ENCODE measurements at regions not wholly inside any gene's neighbourhood (a gene's known extent, or its start where the extent isn't known, plus 50 kb on each side); places are given as distances from the start of the nearest gene placed in this dataset.

GRCh38 chr14:81931828-81932227, 398.2 kb upstream of the SEL1L start:
- Histone ChIP-seq H3K36me3 (ENCODE audit: control insufficient read depth, insufficient read depth, low read length, severe bottlenecking) (no peaks in the 10 kb centered on the region), H3K4me3 (ENCODE audit: low read length) (no peak overlapping the region), H3K27me3 (replicated peaks; ENCODE audit: control insufficient read depth, insufficient read depth, low read length) (no peaks in the 10 kb centered on the region), H3K9me3 (ENCODE audit: control insufficient read depth, low read length) (no peaks in the 10 kb centered on the region), H3K9ac (ENCODE audit: low read length) (no peak overlapping the region), H3K4me1 (ENCODE audit: control insufficient read depth, insufficient read depth, low read length) (no peaks in the 10 kb centered on the region)
- DNase-seq (ENCODE audit: low read depth): no peak

DNA sequence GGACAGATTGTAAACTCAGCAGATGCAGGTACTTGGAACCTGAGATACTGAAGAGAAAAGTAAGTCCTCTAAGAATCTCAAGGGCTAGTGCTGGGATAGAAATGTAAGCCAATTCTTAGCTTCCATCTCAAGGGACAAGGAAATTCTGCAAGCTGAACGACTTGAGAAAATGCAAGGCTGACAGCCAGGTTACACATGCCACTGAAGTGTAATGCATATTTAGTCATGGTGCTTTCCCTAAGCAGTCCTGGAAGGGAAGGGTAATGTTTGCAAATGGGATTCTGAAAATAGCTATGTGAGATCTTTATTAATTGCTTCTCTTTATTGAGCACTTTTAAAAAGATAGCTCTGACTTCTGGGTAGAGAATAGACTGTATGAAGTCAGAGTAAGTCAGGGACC, 402.7 kb upstream of the SEL1L start:
- no peak for DNase-seq (ENCODE audit: low read depth)
- Histone ChIP-seq H3K36me3 (ENCODE audit: control insufficient read depth, insufficient read depth, low read length, severe bottlenecking) (no peaks in the 10 kb centered on the region), H3K27me3 (replicated peaks; ENCODE audit: control insufficient read depth, insufficient read depth, low read length) (no peaks in the 10 kb centered on the region), H3K4me1 (ENCODE audit: control insufficient read depth, insufficient read depth, low read length) (no peaks in the 10 kb centered on the region), H3K9ac (ENCODE audit: low read length) (no peak overlapping the region), H3K4me3 (ENCODE audit: low read length) (no peak overlapping the region), H3K9me3 (ENCODE audit: control insufficient read depth, low read length) (no peaks in the 10 kb centered on the region)

- Histone ChIP-seq H3K9ac (ENCODE audit: low read length) (no peak overlapping the region), H3K4me3 (ENCODE audit: low read length) (no peak overlapping the region), H3K27me3 (replicated peaks; ENCODE audit: control insufficient read depth, insufficient read depth, low read length) (no peaks in the 10 kb centered on the region), H3K36me3 (ENCODE audit: control insufficient read depth, insufficient read depth, low read length, severe bottlenecking) (no peaks in the 10 kb centered on the region), H3K9me3 (ENCODE audit: control insufficient read depth, low read length) (no peaks in the 10 kb centered on the region), H3K4me1 (ENCODE audit: control insufficient read depth, insufficient read depth, low read length) (no peaks in the 10 kb centered on the region)
- no peak for DNase-seq (ENCODE audit: low read depth)
These were observed 403.2 kb upstream of the SEL1L start for GRCh38 chr14:81936902-81937301.

- DNase-seq (ENCODE audit: low read depth): no peak
- Histone ChIP-seq H3K4me1 (ENCODE audit: control insufficient read depth, insufficient read depth, low read length) (no peaks in the 10 kb centered on the region), H3K9ac (ENCODE audit: low read length) (no peak overlapping the region), H3K4me3 (ENCODE audit: low read length) (no peak overlapping the region), H3K27me3 (replicated peaks; ENCODE audit: control insufficient read depth, insufficient read depth, low read length) (no peaks in the 10 kb centered on the region), H3K36me3 (ENCODE audit: control insufficient read depth, insufficient read depth, low read length, severe bottlenecking) (no peaks in the 10 kb centered on the region), H3K9me3 (ENCODE audit: control insufficient read depth, low read length) (no peaks in the 10 kb centered on the region)
These were observed 404.7 kb upstream of the SEL1L start for GRCh38 chr14:81938341-81938740.

DNA sequence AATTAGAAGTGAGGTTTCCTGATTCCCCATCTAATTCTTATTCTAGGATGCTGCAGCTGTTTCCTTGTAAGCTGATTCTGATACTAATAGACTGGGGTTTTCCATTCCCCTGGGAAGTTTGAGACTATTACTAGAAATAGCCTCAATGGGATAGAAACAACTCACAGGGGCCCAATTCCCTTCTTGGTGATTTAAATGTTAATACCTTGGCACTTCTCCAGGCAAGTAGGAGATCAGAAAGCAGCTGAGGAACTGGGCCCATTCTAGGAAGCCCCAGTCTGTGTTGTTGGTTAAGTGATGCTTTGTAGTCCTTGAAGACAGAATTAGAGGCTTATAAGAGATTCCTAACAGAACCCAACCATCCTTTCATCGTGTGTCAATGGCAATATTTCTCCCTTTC, 407.0 kb upstream of the SEL1L start:
- Histone ChIP-seq H3K4me3 (ENCODE audit: low read length) (no peak overlapping the region), H3K4me1 (ENCODE audit: control insufficient read depth, insufficient read depth, low read length) (no peaks in the 10 kb centered on the region), H3K36me3 (ENCODE audit: control insufficient read depth, insufficient read depth, low read length, severe bottlenecking) (no peaks in the 10 kb centered on the region), H3K27me3 (replicated peaks; ENCODE audit: control insufficient read depth, insufficient read depth, low read length) (no peaks in the 10 kb centered on the region), H3K9ac (ENCODE audit: low read length) (no peak overlapping the region), H3K9me3 (ENCODE audit: control insufficient read depth, low read length) (no peaks in the 10 kb centered on the region)
- no peak for DNase-seq (ENCODE audit: low read depth)

GRCh38 chr14:81942071-81942470, 408.4 kb upstream of the SEL1L start:
- no peaks in the 10 kb centered on the region for H3K27me3 ChIP-seq (replicated peaks; ENCODE audit: control insufficient read depth, insufficient read depth, low read length)
- H3K4me1 ChIP-seq (ENCODE audit: control insufficient read depth, insufficient read depth, low read length): no peaks in the 10 kb centered on the region
- H3K9me3 ChIP-seq (ENCODE audit: control insufficient read depth, low read length): no peaks in the 10 kb centered on the region
- no peak overlapping the region for H3K9ac ChIP-seq (ENCODE audit: low read length)
- no peak overlapping the region for H3K4me3 ChIP-seq (ENCODE audit: low read length)
- H3K36me3 ChIP-seq (ENCODE audit: control insufficient read depth, insufficient read depth, low read length, severe bottlenecking): no peaks in the 10 kb centered on the region
- no peak for DNase-seq (ENCODE audit: low read depth)

DNA sequence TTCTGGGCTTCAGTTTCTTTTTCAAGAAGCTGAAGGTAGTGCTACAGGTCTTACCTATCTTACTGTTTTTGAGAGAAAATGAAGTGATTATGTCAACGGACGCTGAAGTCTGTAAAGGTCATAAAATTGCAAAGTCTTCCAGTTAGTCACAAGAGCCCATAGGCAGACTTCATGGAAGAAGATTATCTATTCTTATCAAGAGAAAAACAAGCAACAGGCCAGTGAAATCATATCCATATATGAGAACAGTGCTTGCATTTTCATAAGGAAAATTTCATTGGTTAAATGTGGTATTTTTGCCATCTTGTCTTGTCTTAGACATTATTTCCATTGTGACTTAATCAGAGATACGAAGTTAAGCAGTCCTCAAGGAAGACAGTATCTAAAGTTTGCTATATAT, 412.7 kb upstream of the SEL1L start:
- no peak overlapping the region for H3K9ac ChIP-seq (ENCODE audit: low read length)
- H3K27me3 ChIP-seq (replicated peaks; ENCODE audit: control insufficient read depth, insufficient read depth, low read length): no peaks in the 10 kb centered on the region
- no peaks in the 10 kb centered on the region for H3K9me3 ChIP-seq (ENCODE audit: control insufficient read depth, low read length)
- H3K36me3 ChIP-seq (ENCODE audit: control insufficient read depth, insufficient read depth, low read length, severe bottlenecking): no peaks in the 10 kb centered on the region
- DNase-seq (ENCODE audit: low read depth): no peak
- no peak overlapping the region for H3K4me3 ChIP-seq (ENCODE audit: low read length)
- no peaks in the 10 kb centered on the region for H3K4me1 ChIP-seq (ENCODE audit: control insufficient read depth, insufficient read depth, low read length)

GRCh38 chr14:81946834-81947798, 413.5 kb upstream of the SEL1L start:
- DNase-seq (ENCODE audit: low read depth): no peak
- no peaks in the 10 kb centered on the region for H3K4me1 ChIP-seq (ENCODE audit: control insufficient read depth, insufficient read depth, low read length)
- H3K4me3 ChIP-seq (ENCODE audit: low read length): no peak overlapping the region
- no peaks in the 10 kb centered on the region for H3K27me3 ChIP-seq (replicated peaks; ENCODE audit: control insufficient read depth, insufficient read depth, low read length)
- no peaks in the 10 kb centered on the region for H3K36me3 ChIP-seq (ENCODE audit: control insufficient read depth, insufficient read depth, low read length, severe bottlenecking)
- H3K9me3 ChIP-seq (ENCODE audit: control insufficient read depth, low read length): no peaks in the 10 kb centered on the region
- H3K9ac ChIP-seq (ENCODE audit: low read length): no peak overlapping the region

DNA sequence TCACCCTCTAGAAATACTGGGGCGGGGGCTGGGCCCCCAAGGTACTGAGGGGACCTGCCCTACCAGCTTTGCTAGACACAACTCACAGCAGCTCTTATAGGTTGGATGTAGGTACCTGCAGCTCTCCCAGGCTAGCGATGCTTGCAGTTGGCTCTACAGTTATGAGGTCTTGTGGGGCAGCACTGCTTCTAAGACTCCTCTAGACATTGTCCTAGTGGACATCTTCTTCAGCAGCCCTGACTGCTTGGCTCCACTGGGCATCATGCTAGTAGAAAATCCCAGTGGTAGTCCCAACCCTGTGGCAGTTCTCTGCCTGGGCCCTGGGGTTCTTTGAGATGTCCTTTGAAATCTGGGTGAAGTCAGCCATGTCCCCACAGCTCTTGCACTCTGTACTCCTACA, 419.3 kb upstream of the SEL1L start:
- Histone ChIP-seq H3K27me3 (replicated peaks; ENCODE audit: control insufficient read depth, insufficient read depth, low read length) (no peaks in the 10 kb centered on the region), H3K4me3 (ENCODE audit: low read length) (no peak overlapping the region)
- DNase-seq (ENCODE audit: low read depth): no peak

DNA sequence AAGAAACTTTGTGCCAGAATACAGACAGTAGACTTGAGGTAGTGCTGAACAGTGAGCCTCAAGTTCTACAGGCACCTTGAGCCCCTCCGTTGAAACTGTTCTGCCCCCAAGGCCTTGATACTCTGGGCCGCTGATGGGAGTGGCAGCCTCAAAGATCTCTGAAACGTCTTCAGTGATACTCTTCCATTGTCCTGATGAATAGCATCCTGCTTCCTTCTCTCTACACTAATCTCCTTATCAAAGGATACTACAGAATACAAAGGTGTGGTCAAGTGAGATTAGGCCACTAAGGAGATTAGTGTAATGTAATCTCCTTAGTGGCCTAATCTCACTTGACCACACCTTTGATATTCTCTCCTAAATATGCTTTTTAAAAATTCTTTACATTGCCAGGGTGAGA, 419.8 kb upstream of the SEL1L start:
- Histone ChIP-seq H3K36me3 (ENCODE audit: control insufficient read depth, insufficient read depth, low read length, severe bottlenecking) (no peaks in the 10 kb centered on the region), H3K4me3 (ENCODE audit: low read length) (no peak overlapping the region), H3K4me1 (ENCODE audit: control insufficient read depth, insufficient read depth, low read length) (no peaks in the 10 kb centered on the region), H3K9me3 (ENCODE audit: control insufficient read depth, low read length) (no peaks in the 10 kb centered on the region), H3K9ac (ENCODE audit: low read length) (no peak overlapping the region), H3K27me3 (replicated peaks; ENCODE audit: control insufficient read depth, insufficient read depth, low read length) (no peaks in the 10 kb centered on the region)
- DNase-seq (ENCODE audit: low read depth): no peak

More for the DNA sequence above, 419.3 kb upstream of the SEL1L start:
- H3K9ac ChIP-seq (ENCODE audit: low read length): no peak overlapping the region
- no peaks in the 10 kb centered on the region for H3K9me3 ChIP-seq (ENCODE audit: control insufficient read depth, low read length)
- no peaks in the 10 kb centered on the region for H3K4me1 ChIP-seq (ENCODE audit: control insufficient read depth, insufficient read depth, low read length)
- H3K36me3 ChIP-seq (ENCODE audit: control insufficient read depth, insufficient read depth, low read length, severe bottlenecking): no peaks in the 10 kb centered on the region

DNA sequence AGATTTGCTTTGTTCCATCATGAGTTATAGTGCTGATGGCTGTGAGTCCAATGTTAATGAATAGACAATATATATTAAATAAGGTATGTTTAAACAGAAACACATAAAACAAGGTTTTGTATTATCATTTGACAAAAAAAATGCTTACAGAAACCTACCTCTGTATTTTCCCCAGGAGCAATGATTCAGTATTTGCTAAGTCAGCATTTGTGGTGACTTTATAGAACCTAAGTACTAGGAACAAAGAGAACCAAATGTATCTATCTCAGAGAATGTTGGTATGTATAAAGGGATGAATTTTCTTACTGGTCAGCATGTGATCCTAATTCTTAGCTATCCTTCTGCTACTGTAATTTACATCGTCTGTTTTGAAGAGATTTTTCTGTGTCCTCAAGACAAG, 421.5 kb upstream of the SEL1L start:
- H3K27me3 ChIP-seq (replicated peaks; ENCODE audit: control insufficient read depth, insufficient read depth, low read length): no peaks in the 10 kb centered on the region
- H3K9me3 ChIP-seq (ENCODE audit: control insufficient read depth, low read length): no peaks in the 10 kb centered on the region
- no peak for DNase-seq (ENCODE audit: low read depth)

GRCh38 chr14:81960781-81961180, 427.1 kb upstream of the SEL1L start:
- Histone ChIP-seq H3K9ac (ENCODE audit: low read length) (no peak overlapping the region), H3K4me1 (ENCODE audit: control insufficient read depth, insufficient read depth, low read length) (no peaks in the 10 kb centered on the region), H3K36me3 (ENCODE audit: control insufficient read depth, insufficient read depth, low read length, severe bottlenecking) (no peaks in the 10 kb centered on the region), H3K9me3 (ENCODE audit: control insufficient read depth, low read length) (no peaks in the 10 kb centered on the region), H3K27me3 (replicated peaks; ENCODE audit: control insufficient read depth, insufficient read depth, low read length) (no peaks in the 10 kb centered on the region), H3K4me3 (ENCODE audit: low read length) (no peak overlapping the region)
- DNase-seq (ENCODE audit: low read depth): no peak

More for the DNA sequence above, 421.5 kb upstream of the SEL1L start:
- Histone ChIP-seq H3K9ac (ENCODE audit: low read length) (no peak overlapping the region), H3K4me1 (ENCODE audit: control insufficient read depth, insufficient read depth, low read length) (no peaks in the 10 kb centered on the region), H3K4me3 (ENCODE audit: low read length) (no peak overlapping the region), H3K36me3 (ENCODE audit: control insufficient read depth, insufficient read depth, low read length, severe bottlenecking) (no peaks in the 10 kb centered on the region)

All from adipocyte (in vitro differentiated cells).